ENCODE measurements at regions not wholly inside any gene's neighbourhood (a gene's known extent, or its start where the extent isn't known, plus 50 kb on each side); places are given as distances from the start of the nearest gene placed in this dataset.

GRCh38 chr2:22683914-22684313, 701.1 kb upstream of the KLHL29 start:
- Histone ChIP-seq H3K4me2 (ENCODE audit: low read length) (no peak overlapping the region), H3K79me2 (ENCODE audit: control insufficient read depth, low read length) (no peaks in the 10 kb centered on the region), H3K9me3 (ENCODE audit: control insufficient read depth, insufficient read depth, low read length) (no peaks in the 10 kb centered on the region), H3K36me3 (ENCODE audit: control insufficient read depth, low read length) (no peaks in the 10 kb centered on the region), H3K4me1 (ENCODE audit: control insufficient read depth, low read length) (no peaks in the 10 kb centered on the region), H3K27me3 (ENCODE audit: control insufficient read depth, low read length) (no peaks in the 10 kb centered on the region), H3K9me2 (replicated peaks; ENCODE audit: control insufficient read depth, low read length) (no peaks in the 10 kb centered on the region), H3F3A (ENCODE audit: control insufficient read depth, insufficient read depth) (no peaks in the 10 kb centered on the region), H3K27ac (ENCODE audit: low read depth, low read length) (no peak overlapping the region), H4K20me1 (ENCODE audit: control insufficient read depth, insufficient read depth, low read depth, low read length) (no peaks in the 10 kb centered on the region), H3K4me3 (ENCODE audit: low read length) (no peak overlapping the region)
- TF ChIP-seq EZH2phosphoT487 (IDR thresholded peaks at IDR 0.05; ENCODE audit: borderline replicate concordance, low read length) = no peak
- TF ChIP-seq CTCF (IDR thresholded peaks at IDR 0.05; ENCODE audit: low read depth, low read length, poor library complexity, severe bottlenecking) = no peak

- Histone ChIP-seq H4K20me1 (ENCODE audit: control insufficient read depth, insufficient read depth, low read depth, low read length) (no peaks in the 10 kb centered on the region), H3K27ac (ENCODE audit: low read depth, low read length) (no peak overlapping the region), H3K4me2 (ENCODE audit: low read length) (no peak overlapping the region), H3K9me2 (replicated peaks; ENCODE audit: control insufficient read depth, low read length) (no peaks in the 10 kb centered on the region), H3K36me3 (ENCODE audit: control insufficient read depth, low read length) (no peaks in the 10 kb centered on the region), H3K4me1 (ENCODE audit: control insufficient read depth, low read length) (no peaks in the 10 kb centered on the region), H3K9me3 (ENCODE audit: control insufficient read depth, insufficient read depth, low read length) (no peaks in the 10 kb centered on the region), H3K79me2 (ENCODE audit: control insufficient read depth, low read length) (no peaks in the 10 kb centered on the region), H3K27me3 (ENCODE audit: control insufficient read depth, low read length) (no peaks in the 10 kb centered on the region), H3K4me3 (ENCODE audit: low read length) (no peak overlapping the region), H3F3A (ENCODE audit: control insufficient read depth, insufficient read depth) (no peaks in the 10 kb centered on the region)
- TF ChIP-seq EZH2phosphoT487 (IDR thresholded peaks at IDR 0.05; ENCODE audit: borderline replicate concordance, low read length) (no peak), CTCF (IDR thresholded peaks at IDR 0.05; ENCODE audit: low read depth, low read length, poor library complexity, severe bottlenecking) (no peak)
Observed at GRCh38 chr2:22690096-22690495, 694.9 kb upstream of the KLHL29 start.

GRCh38 chr2:22691666-22692065, 693.3 kb upstream of the KLHL29 start:
- Histone ChIP-seq H3K36me3 (ENCODE audit: control insufficient read depth, low read length) (no peaks in the 10 kb centered on the region), H3K9me2 (replicated peaks; ENCODE audit: control insufficient read depth, low read length) (no peaks in the 10 kb centered on the region), H3K9me3 (ENCODE audit: control insufficient read depth, insufficient read depth, low read length) (no peaks in the 10 kb centered on the region), H3F3A (ENCODE audit: control insufficient read depth, insufficient read depth) (no peaks in the 10 kb centered on the region), H3K27me3 (ENCODE audit: control insufficient read depth, low read length) (no peaks in the 10 kb centered on the region), H3K79me2 (ENCODE audit: control insufficient read depth, low read length) (no peaks in the 10 kb centered on the region), H4K20me1 (ENCODE audit: control insufficient read depth, insufficient read depth, low read depth, low read length) (no peaks in the 10 kb centered on the region), H3K4me1 (ENCODE audit: control insufficient read depth, low read length) (no peaks in the 10 kb centered on the region), H3K4me3 (ENCODE audit: low read length) (no peak overlapping the region), H3K27ac (ENCODE audit: low read depth, low read length) (no peak overlapping the region), H3K4me2 (ENCODE audit: low read length) (no peak overlapping the region)
- TF ChIP-seq EZH2phosphoT487 (IDR thresholded peaks at IDR 0.05; ENCODE audit: borderline replicate concordance, low read length) (no peak), CTCF (IDR thresholded peaks at IDR 0.05; ENCODE audit: low read depth, low read length, poor library complexity, severe bottlenecking) (no peak)

- no peaks in the 10 kb centered on the region for H3K4me1 ChIP-seq (ENCODE audit: control insufficient read depth, low read length)
- H3K36me3 ChIP-seq (ENCODE audit: control insufficient read depth, low read length) = no peaks in the 10 kb centered on the region
- no peaks in the 10 kb centered on the region for H4K20me1 ChIP-seq (ENCODE audit: control insufficient read depth, insufficient read depth, low read depth, low read length)
- H3K27me3 ChIP-seq (ENCODE audit: control insufficient read depth, low read length) = no peaks in the 10 kb centered on the region
- no peak overlapping the region for H3K4me2 ChIP-seq (ENCODE audit: low read length)
- H3K9me3 ChIP-seq (ENCODE audit: control insufficient read depth, insufficient read depth, low read length) = no peaks in the 10 kb centered on the region
- no peak overlapping the region for H3K4me3 ChIP-seq (ENCODE audit: low read length)
- H3K79me2 ChIP-seq (ENCODE audit: control insufficient read depth, low read length) = no peaks in the 10 kb centered on the region
- H3K27ac ChIP-seq (ENCODE audit: low read depth, low read length) = no peak overlapping the region
- no peak for TF ChIP-seq CTCF (IDR thresholded peaks at IDR 0.05; ENCODE audit: low read depth, low read length, poor library complexity, severe bottlenecking)
- no peak for TF ChIP-seq EZH2phosphoT487 (IDR thresholded peaks at IDR 0.05; ENCODE audit: borderline replicate concordance, low read length)
- no peaks in the 10 kb centered on the region for H3F3A ChIP-seq (ENCODE audit: control insufficient read depth, insufficient read depth)
- no peaks in the 10 kb centered on the region for H3K9me2 ChIP-seq (replicated peaks; ENCODE audit: control insufficient read depth, low read length)
Observed at GRCh38 chr2:22692746-22693145, 692.2 kb upstream of the KLHL29 start.
